ENCODE measurements at regions not wholly inside any gene's neighbourhood (a gene's known extent, or its start where the extent isn't known, plus 50 kb on each side); places are given as distances from the start of the nearest gene placed in this dataset.

DNA sequence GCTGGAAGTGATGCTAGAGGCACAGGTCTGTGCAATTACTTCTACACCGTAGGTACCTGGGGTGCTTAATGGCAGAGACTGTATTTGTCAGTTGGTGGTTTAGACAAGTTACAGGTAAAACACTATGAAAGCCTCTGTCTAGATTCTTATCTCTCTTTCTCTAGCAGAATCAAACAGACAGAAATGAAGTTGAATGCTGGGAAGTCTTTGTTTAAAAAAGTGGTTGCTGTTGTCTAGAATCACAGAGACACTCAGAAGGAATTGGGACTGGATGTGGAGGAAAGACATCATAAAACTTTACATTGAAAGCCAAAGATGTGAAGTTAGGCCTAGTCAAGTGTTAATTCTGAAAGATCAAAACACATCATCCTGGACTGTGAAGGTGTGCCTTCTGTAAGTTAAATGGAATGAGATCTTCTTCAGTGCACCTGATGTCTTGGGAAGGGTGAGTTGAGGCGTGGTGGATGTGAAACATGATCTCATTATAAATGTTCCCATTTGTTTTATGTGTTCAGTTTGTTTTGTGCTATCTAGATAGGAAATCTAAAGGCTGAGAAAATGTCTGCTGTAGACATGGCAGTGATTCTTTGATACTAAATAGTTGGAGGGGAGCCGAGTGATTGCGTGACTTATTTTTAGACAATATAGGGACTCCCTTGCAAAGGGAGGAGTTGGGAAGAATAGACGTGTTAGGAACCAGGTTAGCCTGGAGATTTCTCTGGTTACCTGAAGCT is 290.2 kb downstream of the SOX4 start:
- no peak for DNase-seq (ENCODE audit: low read depth in 3 of 3)

DNA sequence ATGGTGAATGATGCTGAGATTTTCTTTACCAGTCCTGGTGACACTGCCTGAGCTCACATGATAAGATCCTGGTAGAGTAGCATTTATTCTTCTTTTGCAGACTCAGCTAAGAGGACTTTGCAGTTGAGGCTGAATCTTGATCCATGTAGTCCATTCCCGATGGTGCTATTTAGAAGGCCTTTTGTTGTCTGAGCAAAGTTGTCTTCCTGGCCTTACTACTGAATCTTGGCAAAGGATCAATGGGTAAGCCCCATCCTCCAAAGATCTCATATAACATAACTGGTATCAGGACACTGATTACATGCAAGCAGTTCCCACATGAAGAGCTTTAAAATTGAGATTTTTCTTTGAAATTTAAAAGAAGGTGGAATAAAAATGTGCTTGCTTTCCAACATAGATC is 291.6 kb downstream of the SOX4 start:
- no peak for DNase-seq (ENCODE audit: low read depth in 3 of 3)

DNA sequence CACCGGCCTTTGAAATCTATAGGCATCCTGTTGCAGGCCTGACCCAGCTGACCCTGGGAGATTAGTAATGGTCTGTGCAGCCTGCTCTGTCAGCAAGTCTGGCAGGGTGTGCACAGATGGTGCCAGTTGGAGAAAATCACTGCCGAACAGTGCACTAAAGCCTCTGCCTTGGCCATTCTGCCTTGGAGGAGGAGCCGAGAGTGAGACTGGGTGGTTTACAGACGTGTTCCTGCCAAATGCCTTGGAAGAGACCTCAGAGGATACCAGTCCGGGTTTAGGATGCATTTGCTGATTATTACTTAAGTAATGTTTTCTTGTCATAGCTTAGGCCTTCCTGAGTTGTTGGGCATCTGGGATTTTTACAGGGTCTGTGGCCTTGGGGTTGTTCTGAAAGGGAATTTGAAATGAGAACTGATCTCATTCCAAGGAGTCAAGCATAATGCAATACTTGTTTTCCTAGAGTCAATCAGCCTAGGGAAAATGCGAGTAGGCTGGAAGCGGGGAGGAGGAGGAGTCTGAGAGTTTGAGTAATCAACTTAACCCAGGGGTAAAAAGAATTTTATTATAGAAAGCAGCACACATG is 292.1 kb downstream of the SOX4 start:
- no peak for DNase-seq (ENCODE audit: low read depth in 3 of 3)

DNA sequence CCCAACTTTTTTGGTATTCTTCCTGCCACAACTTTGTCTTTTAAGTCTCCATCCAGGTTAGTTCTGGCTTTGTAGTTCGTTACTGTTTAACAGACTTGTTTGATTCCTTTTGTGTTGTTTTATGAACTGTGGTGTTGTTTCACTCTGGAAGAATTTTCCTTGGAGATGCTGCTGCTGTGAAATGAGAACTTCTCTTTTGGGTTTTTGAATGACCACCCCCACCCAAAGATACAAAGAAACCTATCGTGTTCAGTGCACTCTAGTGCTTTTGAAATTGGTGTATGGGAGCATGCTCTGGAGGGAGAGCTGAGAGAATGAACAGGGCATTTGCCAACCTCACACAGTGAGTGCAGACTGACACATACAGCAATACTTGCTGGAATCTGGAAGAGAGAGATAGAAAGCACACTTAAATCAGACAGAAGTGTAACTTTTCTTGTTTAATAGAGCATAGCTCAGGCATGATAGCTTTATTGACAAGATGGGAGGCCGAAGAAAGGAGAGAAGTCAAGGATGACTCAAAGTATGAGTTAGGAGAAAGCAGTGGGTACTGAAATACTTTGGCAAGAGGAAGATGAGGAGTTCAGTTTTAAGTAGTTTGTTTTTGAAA is 293.1 kb downstream of the SOX4 start:
- DNase-seq (ENCODE audit: low read depth in 3 of 3), result no peak

DNA sequence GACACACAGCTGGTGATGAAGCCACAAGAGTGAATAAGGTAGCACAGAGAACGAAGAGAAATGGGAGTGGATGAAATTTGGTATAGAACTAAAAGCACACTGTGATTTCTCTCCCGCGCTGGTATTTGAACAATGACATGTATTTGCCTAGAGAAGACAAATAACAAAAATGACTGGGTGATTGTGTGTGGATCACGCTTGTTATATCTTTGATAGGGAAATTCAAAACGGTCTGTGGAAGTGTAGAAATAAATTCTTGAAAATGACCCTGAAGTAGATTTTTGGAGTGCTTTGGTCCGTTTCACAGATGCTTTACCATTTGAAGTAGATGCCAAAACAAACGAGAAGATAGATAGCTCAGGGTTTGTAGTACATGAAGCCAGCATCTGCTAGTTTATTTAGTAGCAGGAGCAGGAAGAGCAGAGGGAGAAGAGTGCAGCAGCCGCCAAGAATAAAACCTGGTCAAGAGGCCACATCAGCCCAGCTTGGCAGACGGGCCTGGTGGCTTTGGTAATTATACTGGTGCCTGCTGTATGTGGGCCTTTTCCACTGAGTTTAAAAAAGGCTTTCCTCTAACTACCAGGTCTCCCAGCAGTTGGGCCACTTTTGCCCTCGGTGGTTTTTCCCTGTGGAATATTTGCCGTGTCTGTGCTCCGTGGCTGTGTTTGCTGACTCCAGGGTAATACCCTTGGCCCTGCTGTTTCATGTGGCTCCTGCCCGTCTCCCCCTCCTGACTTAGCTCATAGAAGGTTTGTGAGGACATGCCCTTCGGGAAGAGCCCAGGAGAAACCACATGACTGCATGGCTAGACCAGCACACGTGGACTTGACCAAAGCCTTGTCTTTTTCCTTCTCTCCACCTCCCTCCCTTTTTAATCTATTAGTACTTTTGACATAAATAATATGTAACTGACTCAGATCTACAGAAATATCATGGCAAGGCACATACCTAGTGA is 294.0 kb downstream of the SOX4 start:
- DNase-seq (ENCODE audit: low read depth in 3 of 3), result no peak

DNA sequence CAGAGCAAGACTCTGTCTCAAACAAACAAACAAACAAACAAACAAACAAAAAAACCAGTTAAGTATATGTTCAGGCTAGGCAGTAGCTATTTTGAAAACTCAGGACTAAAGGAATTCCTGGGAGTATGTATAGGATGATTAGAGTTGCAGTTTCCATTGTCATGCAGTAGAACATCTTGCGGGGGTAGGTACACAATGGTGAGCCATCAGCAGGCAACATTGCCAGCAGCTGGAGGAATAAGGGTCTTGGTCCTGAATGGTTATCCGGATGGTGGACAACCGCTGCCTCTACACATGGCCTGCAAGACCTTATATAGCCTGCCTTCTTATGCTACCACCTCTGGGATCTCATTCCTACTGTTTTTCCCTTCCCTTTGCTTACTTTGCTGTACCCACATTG is 297.5 kb downstream of the SOX4 start:
- no peak for DNase-seq (ENCODE audit: low read depth in 3 of 3)

DNA sequence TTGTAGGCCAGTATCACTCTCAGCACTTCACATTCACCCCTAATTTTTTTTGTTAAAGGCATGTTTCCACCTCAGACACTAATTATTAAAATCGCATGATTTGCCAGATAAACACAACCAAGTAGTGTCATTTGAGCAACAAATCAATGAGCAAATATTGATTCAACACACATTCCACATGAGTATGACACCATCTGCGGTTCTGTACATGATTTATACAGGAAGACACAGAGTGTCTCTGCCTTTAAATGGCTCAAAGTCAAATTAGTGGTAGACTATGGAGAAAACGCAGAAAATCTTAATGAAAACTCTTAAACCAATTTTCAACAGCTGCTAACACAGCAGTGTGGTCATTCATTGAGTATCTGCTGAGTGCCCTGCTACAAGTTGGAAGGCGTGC is 300.2 kb downstream of the SOX4 start:
- no peak for DNase-seq (ENCODE audit: low read depth in 3 of 3)

DNA sequence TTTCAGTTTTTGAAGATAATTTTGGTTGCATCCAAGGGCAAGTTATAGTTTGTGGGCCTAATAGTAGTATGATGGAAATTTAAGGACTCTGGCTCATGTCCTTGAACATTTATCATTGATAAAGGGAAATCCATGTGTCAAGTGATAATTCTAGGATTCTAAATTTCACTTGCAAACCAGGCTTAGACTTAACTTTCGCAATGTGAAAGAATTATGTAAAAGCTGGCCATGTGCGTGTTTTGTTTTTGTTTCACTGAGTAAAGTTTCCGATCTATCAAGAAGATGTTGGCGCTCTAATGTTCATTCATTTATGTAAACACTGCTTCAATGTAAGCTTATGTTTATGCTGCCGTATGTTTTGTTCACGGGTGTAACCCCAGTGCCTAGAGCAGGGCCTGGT is 302.0 kb downstream of the SOX4 start:
- DNase-seq (ENCODE audit: low read depth in 3 of 3), result no peak

DNA sequence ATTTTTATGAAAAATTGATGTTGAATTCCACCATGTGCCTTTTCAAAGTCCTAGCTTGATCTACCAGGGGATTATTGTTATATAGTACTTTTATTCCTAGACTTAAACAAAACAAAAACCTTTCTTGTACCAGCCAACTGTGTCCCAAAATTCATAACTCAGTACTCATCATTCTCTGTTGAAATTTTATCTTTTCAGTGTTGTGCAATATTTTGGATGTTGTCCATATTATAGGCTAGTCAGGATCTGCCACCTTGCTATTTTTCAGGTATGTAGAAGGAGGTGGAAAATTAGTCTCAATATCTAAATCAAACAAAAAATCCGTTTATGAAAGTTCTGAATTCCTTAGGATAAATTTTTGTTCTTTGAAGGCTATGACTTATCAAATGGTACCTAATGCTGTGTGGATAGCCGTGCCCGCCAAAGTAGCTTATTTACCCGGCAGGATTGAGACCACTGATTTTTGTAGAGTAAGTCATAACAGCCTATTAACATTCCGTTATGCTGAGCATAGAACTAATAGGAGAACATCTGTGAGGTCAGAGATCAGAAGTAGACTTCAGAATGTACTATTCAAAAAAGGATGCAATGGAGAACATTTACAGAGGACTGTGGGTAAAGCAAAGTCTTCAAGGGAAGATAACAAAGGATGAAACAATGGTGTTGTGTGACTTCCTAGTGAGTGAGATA is 304.7 kb downstream of the SOX4 start:
- no peak for DNase-seq (ENCODE audit: low read depth in 3 of 3)

DNA sequence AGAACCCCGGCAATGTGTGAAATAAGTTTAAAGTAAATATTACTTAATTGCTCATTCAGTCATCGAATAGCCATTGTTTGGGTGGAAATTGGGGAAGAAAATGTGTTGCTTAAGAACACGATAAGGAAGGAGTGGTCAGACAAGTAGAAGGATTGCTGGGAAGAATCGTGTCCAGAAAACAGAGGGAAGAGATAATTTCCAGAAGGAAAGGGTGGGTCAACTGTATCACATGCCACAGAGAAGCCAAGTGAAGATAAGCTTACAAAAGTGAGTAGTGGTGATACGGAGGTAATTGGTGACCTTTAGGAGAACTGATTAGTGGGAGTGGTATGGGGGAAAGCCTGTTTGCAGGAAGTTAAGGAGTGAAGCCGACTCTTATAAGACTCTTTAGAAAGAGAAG is 306.2 kb downstream of the SOX4 start:
- no peak for DNase-seq (ENCODE audit: low read depth in 3 of 3)

DNA sequence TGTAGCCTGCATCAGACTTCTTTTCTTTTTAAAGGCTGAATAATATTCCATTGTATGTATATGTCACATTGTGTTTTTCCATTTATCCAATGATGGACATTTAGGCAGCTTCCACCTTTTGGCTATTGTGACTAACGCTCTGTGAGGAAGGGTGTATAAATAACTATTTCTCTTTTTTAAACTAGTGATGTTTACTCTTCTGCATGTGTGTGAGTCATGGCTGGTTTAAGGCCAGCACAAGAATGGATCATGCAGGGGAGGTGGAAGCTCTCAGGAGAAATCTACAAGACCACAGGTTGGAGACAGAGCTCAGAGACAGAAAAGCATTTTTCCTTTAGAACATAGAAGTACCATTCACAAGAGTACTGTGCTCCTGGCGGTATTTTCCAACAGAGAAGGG is 307.2 kb downstream of the SOX4 start:
- DNase-seq (ENCODE audit: low read depth in 3 of 3), result no peak

DNA sequence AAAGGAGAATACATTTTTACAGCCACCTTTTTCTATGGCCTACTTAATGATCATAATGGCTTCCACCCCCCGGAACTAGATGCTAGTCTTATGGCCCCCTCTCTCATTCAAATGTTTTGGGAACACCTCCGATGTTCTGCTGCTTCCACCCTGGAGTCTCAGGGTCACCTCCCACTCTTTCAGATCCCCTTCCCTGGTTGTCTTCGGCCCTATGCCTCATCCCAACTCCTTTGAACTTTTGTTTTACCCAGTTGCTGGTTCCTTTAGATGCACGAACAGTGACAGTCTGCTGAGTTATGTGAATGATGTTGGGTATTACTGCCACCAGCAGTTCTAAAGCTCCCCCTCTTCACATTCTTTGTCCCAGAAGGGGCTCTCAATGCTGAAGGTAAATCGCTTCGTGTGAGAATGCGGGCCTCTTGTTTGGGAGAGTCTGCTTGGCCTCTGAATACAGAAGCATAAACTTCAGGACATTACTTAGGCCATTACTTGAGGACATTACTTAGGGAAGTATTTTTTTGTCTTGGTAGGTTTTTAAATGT is 309.1 kb downstream of the SOX4 start:
- DNase-seq (ENCODE audit: low read depth in 3 of 3), result no peak

DNA sequence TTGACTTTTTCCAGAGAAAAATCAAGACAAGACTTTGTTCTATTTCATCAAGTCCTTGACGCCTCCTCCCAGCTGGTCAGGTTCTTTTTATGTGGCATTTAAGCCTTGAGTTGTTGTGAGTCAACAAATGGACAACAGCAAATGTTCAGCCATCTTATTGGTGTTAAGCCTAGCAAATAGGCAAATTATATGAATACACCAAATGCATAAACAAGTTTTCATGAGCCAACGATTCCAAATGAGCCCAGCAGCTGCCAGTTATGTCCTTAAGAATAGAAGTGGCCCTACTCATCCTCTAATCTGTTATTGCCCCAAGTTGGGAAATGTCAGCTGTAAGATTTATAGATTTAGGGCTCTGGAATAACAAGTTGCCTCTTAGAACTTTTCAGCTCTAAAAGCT is 312.0 kb downstream of the SOX4 start:
- DNase-seq (ENCODE audit: low read depth in 3 of 3), result no peak

DNA sequence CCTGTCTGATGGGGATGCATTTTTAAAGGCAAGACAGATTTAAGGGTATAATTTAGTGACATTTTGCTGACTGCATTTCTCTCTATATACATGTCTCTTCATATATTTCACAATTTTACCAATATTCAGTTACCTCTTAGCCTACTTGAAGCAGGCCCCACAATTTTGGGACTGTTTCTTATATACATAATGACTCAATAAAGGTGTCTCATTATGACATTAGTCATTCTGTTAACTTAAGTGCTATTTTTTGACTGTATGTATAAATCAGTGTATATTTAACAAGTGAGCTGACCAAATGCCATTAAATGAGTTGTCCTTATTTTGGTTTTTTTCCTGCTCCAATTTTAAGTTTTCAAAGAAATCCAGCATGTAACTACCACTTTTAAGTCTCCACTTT is 313.3 kb downstream of the SOX4 start:
- no peak for DNase-seq (ENCODE audit: low read depth in 3 of 3)

DNA sequence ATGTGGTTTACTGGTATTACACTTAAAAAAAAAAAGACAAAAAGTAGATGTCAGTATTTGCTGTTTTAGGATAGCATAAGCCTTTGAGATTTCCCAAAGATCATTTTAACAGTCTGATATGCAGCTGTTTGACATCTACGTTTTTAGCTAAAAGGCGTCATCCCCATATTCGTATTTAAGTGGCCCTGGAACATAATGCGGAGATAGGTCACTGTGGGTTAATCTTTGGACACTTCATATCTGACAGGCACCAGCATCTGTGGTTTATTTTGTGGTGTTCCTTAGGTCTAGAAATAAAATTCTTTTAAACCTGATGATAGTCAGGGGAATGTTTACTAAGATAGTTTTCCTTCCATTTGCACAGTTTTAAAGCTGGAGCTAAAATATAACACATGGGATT is 313.7 kb downstream of the SOX4 start:
- DNase-seq (ENCODE audit: low read depth in 3 of 3), result no peak

DNA sequence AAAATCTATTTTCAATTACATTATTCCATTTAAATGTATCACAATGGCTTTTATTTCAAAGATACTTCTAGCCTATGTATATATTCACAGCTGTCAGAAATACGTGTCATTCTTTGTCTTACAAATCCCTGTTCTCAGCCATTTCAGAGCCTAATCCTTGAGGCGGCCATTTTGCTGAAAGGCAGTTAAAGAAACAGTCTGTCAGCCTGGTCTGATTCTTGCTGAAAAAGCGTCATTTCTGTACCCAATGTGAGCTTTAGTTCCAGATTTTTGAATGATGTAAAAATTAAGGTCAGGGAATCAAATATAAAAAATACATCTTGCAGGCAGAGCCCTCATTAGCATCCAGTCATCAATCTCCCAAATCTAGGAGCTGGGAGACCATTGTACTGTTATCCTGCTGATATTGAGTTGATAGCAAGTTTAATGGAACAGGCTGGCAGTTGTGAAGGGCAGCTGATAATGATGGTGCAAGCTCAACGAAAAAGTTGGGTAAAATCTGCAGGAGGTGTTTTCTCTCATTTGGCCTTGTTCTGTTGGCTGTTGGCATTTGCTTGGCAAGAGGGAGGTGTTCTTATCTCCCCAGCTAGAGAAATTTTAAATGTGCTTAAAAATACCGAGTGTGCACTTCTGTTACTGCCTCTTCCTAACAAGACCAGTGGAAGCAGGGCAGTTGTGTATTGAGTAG is 314.8 kb downstream of the SOX4 start:
- DNase-seq (ENCODE audit: low read depth in 3 of 3), result no peak

DNA sequence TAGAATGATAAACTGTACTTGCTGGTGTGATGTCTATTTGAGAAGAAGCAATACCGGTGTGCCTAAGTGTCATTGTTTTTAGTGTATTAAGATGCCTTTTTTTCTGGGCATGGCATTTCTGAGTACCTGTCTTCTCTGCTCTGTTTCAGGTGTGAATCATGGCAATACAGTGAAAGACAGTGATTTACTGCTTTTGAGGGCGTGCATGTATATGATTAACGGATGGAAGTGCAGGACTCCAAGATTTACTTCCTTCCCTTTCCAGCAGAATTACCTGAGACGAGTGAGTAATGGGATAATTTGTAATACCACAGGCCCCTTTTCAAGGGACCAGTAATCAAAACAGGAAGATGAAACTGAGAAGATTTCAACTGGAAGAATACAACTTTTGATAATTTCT is 315.8 kb downstream of the SOX4 start:
- no peak for DNase-seq (ENCODE audit: low read depth in 3 of 3)

DNA sequence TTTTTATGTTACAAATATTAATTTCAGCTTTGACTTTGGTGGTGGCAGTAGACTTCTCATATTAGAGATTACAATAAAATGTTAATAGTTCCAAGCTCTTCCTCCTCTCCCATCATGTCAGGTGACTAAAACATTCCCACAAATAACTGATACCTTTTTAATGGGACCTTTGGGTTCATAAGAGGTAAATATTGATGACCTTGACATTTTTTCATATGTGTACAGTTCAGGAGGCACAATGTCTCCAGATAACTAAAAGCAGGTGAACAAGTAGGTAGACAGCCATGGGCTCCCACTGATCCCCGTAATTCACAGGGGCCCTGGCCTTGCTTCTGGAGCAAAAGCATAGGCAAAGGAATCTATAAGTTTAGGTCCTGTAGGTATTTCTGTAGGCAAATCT is 317.7 kb downstream of the SOX4 start:
- DNase-seq (ENCODE audit: low read depth in 3 of 3), result no peak

DNA sequence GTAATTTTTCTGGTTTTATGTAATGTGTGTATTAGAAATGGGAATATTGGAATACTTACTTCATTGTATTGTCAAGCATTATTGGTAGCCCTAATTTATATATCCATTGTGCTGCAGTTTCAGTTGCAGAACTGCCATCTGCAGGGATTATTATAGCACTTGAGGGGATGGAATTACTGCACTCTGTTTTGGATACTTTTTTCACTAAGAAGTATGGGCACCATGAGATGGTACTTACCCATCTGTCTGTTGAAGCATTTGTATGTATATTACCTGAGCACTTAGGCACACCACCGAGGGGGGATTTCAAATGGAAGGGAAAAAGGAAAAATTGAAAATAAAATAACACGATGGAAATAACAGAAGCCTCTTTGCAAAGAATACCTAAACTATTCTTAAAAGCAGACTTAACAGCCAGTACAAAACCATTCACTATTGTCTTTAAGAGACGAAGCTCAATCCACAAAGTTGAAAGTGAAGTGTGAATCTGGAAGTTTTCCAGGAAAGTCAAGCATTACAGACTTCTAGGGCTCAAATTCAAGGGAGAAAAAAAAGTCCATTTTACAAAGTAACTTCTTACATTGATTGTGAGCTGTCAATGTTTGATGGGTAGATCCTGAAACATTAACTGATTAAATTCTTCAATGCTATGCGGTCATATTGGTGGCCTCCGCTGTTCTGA is 318.7 kb downstream of the SOX4 start:
- no peak for DNase-seq (ENCODE audit: low read depth in 3 of 3)

Measured in stimulated activated CD4-positive, alpha-beta T cell treated with anti-CD3 and anti-CD28 coated beads, TNF-alpha, amount 100 ng/mL, for 4 hours (primary cell).